Ascending aorta (tissue), 2 donors: ENCODE measurements at regions not wholly inside any gene's neighbourhood (a gene's known extent, or its start where the extent isn't known, plus 50 kb on each side); places are given as distances from the start of the nearest gene placed in this dataset.

Experiments
- DNase-seq, 2 donors: peaks; one replicate each; pipeline ENCODE4 v3.0.0-alpha.2; 2019; ENCODE audit warnings: low spot score in 2 of 2
- H3K27ac ChIP-seq, 2 donors: fragments of 200-600 bp; sonication (generic); one replicate each; pipeline ENCODE4 v1.5.1; 2016 to 2017; ENCODE audit warnings: mild to moderate bottlenecking in 1 of 2
- H3K27me3 ChIP-seq: fragments of 200-600 bp; sonication (generic); one replicate; pipeline ENCODE4 v1.5.1; 2017
- H3K36me3 ChIP-seq, 2 donors: fragments of 200-600 bp; sonication (generic); one replicate each; pipeline ENCODE4 v1.5.1; 2016
- H3K4me1 ChIP-seq, 2 donors: fragments of 200-600 bp; sonication (generic); one replicate each; pipeline ENCODE4 v1.5.1; 2016 to 2017; ENCODE audit warnings: mild to moderate bottlenecking in 1 of 2
- H3K4me3 ChIP-seq, 2 donors: fragments of 200-600 bp; sonication (generic); one replicate each; pipeline ENCODE4 v1.5.1; 2016 to 2017; ENCODE audit warnings: mild to moderate bottlenecking in 1 of 2
- H3K9me3 ChIP-seq, 2 donors: fragments of 200-600 bp; sonication (generic); one replicate each; pipeline ENCODE4 v1.5.1; 2016
- CTCF ChIP-seq, 3 experiments: fragments of 200-600 bp in 2 of 3; fragments of 450-650 bp in 1 of 3; sonication (generic) in 2 of 3; IDR thresholded peaks; one replicate each; pipeline ENCODE4 v1.5.1; 2016 to 2019; ENCODE audit warnings: antibody characterized with exemption in 3 of 3, mild to moderate bottlenecking in 1 of 3, moderate library complexity in 1 of 3
- intact Hi-C: fragments of 100-400 bp; cut with DNase I; formaldehyde crosslinking; loops from one replicate; pipeline ENCODE4 v1.15.1; 2023

DNA sequence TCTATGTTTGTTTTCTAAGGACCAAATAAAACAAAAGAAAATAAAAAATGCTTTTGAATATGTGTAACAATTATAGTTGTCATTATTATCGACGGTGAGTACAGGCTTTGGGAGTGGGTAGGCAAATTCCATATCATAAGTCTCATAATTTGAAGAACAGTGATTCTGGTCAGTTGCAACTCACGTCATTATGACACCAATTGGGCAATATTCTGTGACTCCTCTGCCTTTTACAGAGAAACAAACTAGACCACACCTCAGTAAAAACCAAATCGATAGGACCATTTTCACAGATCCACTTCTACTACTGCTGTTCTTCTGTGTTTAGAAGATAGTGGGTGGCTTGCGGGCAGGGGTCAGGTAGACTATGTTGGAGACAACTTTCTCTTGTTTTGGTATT lies 250.1 kb downstream of the C4orf33 start:
- intact Hi-C loops: no loop called here
- Histone ChIP-seq H3K27me3 (no peaks in the 10 kb centered on the region), H3K4me3 (no peak overlapping the region), H3K4me1 (peaks cover 0 to 2% of the 10 kb centered on the region in 2 donors), H3K36me3 (no peaks in the 10 kb centered on the region), H3K9me3 (no peaks in the 10 kb centered on the region), H3K27ac (no peak overlapping the region)
- no peak for TF ChIP-seq CTCF (IDR thresholded peaks at IDR 0.05)
- DNase-seq: no peak

- intact Hi-C loops: no loop called here
- TF ChIP-seq CTCF (IDR thresholded peaks at IDR 0.05): no peak
These were observed 250.8 kb downstream of the C4orf33 start for GRCh38 chr4:129346734-129347133.

GRCh38 chr4:129350834-129351721 lies 255.1 kb downstream of the C4orf33 start:
- no peaks in the 10 kb centered on the region for H3K27me3 ChIP-seq
- TF ChIP-seq CTCF (IDR thresholded peaks at IDR 0.05): no peak
- H3K36me3 ChIP-seq: no peaks in the 10 kb centered on the region
- H3K9me3 ChIP-seq: no peaks in the 10 kb centered on the region
- intact Hi-C loops: no loop called here
- no peak overlapping the region for H3K4me3 ChIP-seq
- H3K27ac ChIP-seq: no peak overlapping the region
- no peak for DNase-seq
- H3K4me1 ChIP-seq: peaks cover 0 to 4% of the 10 kb centered on the region in 2 donors

More at GRCh38 chr4:129346734-129347133, 250.8 kb downstream of the C4orf33 start:
- H3K27ac ChIP-seq: no peak overlapping the region
- no peak overlapping the region for H3K4me3 ChIP-seq
- H3K27me3 ChIP-seq: no peaks in the 10 kb centered on the region
- H3K4me1 ChIP-seq: peaks cover 0 to 2% of the 10 kb centered on the region in 2 donors
- H3K36me3 ChIP-seq: no peaks in the 10 kb centered on the region
- no peaks in the 10 kb centered on the region for H3K9me3 ChIP-seq
- no peak for DNase-seq

GRCh38 chr4:129352480-129352879 lies 256.5 kb downstream of the C4orf33 start:
- DNase-seq: no peak
- H3K27me3 ChIP-seq: no peaks in the 10 kb centered on the region
- no peak overlapping the region for H3K4me3 ChIP-seq
- TF ChIP-seq CTCF (IDR thresholded peaks at IDR 0.05): no peak
- H3K4me1 ChIP-seq: peaks cover 0 to 4% of the 10 kb centered on the region in 2 donors
- H3K36me3 ChIP-seq: no peaks in the 10 kb centered on the region
- intact Hi-C loops: no loop called here
- no peaks in the 10 kb centered on the region for H3K9me3 ChIP-seq
- H3K27ac ChIP-seq: no peak overlapping the region

DNA sequence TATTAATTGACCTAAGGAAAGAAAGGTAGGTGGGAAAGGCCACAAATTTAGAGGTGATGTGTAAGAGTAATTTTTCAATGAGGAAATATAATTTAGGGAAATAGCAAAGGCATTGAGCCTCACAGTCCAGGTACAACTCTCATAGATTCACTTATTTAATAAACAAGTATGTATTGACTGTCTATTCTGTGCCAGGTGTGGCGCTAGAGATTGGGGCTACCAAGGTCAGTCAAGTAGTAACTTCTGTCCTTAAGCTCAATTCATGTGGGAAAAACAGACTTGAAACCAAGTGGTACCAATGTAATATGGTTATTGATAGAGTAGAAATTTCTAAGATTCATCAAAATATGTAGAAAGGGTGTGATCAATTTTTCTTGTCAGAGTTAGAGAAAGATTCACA lies 257.5 kb downstream of the C4orf33 start:
- no peaks in the 10 kb centered on the region for H3K9me3 ChIP-seq
- no peaks in the 10 kb centered on the region for H3K27me3 ChIP-seq
- H3K4me1 ChIP-seq: peaks cover 0 to 4% of the 10 kb centered on the region in 2 donors
- no peak for DNase-seq
- no peak for TF ChIP-seq CTCF (IDR thresholded peaks at IDR 0.05)
- no peaks in the 10 kb centered on the region for H3K36me3 ChIP-seq
- no peak overlapping the region for H3K4me3 ChIP-seq
- H3K27ac ChIP-seq: no peak overlapping the region
- intact Hi-C loops: no loop called here
